D721Med (cell line): ENCODE measurements at regions not wholly inside any gene's neighbourhood (a gene's known extent, or its start where the extent isn't known, plus 50 kb on each side); places are given as distances from the start of the nearest gene placed in this dataset.
"Not testable (repeated sequence)": the region's sequence is repeated elsewhere in the genome, so short reads cannot be mapped to it uniquely, and the experiment has no call there.

Source experiments
- DNase-seq: peaks from one replicate; pipeline ENCODE4 v3.0.0; 2011; ENCODE audit warnings: low spot score; ENCODE audit not compliant: insufficient read length
- FAIRE-seq: peaks from 2 replicates; lab custom pipeline; 2011; peaks lifted over from hg19 to GRCh38; lab: Jason Lieb, UNC
- TF ChIP-seq, protein P1 (sequence below): IDR thresholded peaks from 2 replicates; pipeline ENCODE4 v1.5.1; 2012; ENCODE audit warnings: mild to moderate bottlenecking, control low read depth; ENCODE audit not compliant: insufficient read depth; ENCODE audit errors: missing control alignments

DNA sequence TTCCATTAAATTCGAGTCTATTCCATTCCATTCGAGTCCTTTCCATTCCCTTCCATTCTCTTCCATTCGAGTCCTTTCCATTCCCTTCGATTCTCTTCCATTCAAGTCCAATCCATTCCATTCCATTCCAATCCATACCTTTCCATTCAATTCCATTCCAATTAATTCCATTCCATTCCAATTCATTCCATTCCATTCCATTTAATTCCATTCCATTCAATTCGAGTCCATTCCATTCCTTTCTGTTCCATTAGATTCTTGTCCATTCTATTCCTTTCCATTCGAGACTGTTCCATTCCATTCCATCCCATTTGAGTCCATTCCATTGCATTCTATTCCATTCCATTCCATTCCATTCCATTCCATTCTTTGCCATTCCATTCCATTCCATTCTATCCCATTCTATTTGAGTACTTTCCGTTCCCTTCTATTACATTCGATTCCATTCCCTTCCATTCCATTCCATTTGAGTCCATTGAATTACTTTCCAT lies 1130.0 kb downstream of the RPIA start:
- TF ChIP-seq, protein P1, sequence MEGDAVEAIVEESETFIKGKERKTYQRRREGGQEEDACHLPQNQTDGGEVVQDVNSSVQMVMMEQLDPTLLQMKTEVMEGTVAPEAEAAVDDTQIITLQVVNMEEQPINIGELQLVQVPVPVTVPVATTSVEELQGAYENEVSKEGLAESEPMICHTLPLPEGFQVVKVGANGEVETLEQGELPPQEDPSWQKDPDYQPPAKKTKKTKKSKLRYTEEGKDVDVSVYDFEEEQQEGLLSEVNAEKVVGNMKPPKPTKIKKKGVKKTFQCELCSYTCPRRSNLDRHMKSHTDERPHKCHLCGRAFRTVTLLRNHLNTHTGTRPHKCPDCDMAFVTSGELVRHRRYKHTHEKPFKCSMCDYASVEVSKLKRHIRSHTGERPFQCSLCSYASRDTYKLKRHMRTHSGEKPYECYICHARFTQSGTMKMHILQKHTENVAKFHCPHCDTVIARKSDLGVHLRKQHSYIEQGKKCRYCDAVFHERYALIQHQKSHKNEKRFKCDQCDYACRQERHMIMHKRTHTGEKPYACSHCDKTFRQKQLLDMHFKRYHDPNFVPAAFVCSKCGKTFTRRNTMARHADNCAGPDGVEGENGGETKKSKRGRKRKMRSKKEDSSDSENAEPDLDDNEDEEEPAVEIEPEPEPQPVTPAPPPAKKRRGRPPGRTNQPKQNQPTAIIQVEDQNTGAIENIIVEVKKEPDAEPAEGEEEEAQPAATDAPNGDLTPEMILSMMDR = no peak
- DNase-seq = no peak
- no peak for FAIRE-seq

DNA sequence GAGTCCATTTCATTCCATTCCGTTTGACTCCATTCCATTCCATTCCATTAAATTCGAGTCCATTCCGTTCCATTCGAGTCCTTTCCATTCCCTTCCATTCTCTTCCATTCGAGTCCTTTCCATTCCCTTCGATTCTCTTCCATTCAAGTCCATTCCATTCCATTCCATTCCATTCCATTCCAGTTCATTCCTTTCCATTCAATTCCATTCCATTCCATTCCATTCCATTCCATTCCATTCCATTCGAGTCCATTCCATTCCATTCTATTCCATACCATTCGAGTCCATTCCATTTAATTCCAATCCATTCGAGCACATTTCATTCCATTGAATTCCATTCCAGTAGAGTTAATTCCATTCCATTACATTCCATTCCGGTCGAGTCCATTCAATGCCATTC lies 1130.9 kb downstream of the RPIA start:
- not testable (repeated sequence) for FAIRE-seq, DNase-seq

DNA sequence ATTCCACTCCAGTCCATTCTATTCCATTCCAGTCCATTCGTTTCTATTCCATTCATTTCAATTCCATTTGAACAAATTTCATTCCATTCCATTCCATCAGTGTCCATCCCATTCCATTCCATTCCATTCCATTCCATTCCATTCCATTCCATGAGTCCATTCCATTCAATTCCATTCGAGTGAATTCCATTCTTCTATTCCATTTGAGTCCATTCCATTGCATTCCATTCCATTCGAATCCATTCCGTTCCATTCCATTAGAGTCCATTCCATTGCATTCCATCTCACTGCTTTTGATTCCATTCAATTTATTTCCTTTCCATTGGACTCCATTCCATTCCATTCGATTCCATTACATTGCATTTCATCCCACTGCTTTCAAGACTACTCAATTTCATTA lies 1132.1 kb downstream of the RPIA start:
- TF ChIP-seq, protein P1 = no peak
- DNase-seq = no peak
- FAIRE-seq = no peak

DNA sequence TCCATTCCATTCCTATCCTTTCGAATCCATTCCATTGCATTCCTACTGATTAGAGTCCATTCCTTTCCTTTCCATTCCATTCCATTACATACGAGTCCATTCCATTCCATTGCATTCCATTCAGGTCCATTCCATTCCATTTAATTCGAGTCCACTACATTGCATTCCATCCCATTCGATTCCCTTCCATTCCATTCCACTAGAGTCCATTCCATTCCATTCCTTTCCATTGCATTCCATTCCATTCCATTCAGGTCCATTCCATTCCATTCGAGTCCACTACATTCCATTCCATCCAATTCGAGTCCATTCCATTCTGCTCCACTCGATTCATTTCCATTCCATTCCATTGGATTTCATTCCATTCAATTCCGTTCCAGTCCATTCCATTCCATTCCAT lies 1133.6 kb downstream of the RPIA start:
- TF ChIP-seq, protein P1 = no peak
- no peak for FAIRE-seq
- DNase-seq = no peak

DNA sequence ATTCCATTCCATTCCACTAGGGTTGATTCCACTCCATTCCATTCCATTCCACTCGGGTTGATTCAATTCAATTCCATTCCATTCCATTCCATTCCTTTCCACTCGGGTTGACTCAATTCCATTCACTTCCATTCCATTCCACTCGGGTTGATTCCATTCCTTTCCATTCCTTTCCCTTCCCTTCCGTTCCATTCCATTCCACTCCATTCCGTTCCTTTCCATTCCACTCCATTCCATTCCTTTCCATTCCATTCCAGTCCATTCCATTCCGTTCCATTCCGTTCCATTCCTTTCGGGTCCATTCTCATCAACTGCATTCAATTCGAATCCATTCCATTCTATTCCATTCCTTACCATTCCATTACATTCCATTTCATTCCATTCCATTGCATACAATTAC lies 1135.3 kb downstream of the RPIA start:
- not testable (repeated sequence) for FAIRE-seq, DNase-seq

DNA sequence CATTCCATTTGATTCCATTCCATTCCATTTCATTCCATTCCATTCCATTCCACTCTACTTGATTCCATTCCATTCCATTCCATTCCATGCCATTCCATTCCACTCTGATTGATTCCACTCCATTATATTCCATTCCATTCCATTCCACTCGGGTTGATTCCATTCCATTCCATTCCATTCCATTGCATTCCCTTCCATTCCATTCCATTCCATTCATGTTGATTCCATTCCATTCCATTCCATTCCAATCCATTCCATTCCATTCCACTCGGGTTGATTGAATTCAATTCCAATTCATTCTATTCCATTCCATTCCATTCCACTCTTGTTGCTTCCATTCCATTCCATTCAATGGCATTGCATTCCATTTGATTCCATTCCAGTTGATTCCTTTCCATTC lies 1136.4 kb downstream of the RPIA start:
- not testable (repeated sequence) for DNase-seq, FAIRE-seq

DNA sequence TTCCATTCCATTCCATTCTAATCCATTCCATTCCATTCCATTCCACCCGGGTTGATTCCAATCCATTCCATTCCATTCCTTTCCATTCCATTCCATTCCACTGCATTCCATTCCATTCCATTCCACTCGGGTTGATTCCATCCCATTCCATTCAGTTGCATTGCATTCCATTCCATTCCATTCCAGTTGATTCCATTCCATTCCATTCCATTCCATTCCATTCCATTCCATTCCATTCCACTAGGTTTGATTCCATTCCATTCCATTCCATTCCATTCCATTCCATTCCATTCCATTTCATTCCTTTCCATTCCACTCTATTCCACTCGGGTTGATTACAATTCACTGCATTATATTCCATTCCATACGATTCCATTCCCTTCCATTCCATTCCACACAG lies 1136.9 kb downstream of the RPIA start:
- DNase-seq, FAIRE-seq: not testable (repeated sequence)

DNA sequence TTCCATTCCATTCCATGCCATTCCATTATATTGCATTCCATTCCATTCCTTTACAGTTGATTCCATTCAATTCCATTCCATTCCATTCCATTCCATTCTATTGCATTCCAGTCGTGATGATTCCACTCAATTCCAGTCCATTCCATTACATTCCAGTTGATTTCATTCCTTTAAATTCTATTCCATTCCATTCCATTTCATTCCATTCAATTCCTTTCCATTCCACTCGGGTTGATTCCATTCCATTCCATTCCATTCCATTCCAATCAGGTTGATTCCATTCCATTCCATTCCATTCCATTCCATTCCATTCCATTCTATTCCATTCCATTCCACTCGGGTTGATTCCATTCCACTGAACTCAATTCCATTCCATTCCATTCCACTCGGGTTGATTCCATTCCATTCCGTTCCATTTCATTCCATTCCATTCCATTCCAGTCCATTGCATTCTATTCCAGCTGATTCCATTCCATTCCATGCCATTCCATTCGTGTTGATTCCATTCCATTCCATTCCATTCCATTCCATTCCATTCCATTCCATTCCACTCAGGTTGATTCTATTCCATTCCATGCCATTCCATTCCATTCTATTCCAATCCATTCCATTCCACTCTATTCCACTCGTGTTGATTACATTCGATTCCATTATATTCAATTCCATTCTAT lies 1137.6 kb downstream of the RPIA start:
- not testable (repeated sequence) for FAIRE-seq, DNase-seq

DNA sequence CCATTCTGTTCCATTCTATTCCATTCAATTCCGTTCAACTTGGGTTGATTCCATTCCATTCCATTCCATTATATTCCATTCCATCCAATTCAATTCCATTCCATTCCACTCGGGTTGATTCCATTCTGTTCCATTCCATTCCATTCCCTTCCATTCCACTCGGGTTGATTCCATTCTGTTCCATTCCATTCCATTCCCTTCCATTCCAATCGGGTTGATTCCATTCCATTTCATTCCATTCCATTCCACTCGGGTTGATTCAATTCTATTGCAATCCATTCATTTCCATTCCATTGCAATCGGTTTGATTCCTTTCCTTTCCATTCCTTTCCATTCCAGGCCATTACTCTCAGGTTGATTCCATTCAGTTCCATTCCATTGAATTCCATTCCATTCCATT lies 1138.4 kb downstream of the RPIA start:
- no peak for DNase-seq
- TF ChIP-seq, protein P1 = no peak
- no peak for FAIRE-seq

DNA sequence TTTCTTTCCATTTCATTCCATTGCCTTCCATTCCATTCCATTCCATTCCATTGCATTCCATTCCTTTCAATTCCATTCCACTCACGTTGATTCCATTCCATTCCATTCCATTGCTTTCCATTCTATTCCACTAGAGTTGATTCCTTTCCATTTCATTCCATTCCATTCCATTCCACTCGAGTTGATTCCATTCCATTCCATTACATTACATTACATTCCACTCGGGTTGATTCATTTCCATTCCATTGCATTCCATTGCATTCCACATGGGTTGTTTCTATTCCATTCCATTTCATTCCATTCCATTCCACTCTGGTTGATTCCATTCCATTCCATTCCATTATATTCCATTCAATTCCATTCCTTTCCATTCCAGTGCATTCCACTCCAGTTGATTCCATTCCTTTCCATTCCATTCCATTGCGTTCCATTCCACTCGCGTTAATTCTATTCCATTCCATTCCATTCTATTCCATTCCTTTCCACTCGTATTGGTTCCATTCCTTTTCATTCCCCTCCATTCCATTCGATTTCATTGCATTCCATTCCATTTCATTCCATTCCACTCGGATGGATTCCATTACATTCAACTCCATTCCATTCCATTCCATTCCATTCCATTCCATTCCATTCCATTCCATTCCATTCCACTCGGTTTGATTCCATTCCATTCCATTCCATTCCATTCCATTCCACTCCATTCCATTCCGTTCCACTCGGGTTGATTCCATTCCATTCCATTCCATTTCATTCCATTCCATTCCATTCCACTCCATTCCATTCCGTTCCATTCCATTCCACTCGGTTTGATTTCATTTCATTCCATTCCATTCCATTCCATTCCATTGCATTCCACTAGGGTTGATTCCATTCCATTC lies 1139.1 kb downstream of the RPIA start:
- not testable (repeated sequence) for DNase-seq, FAIRE-seq
